OCI-LY1 (cell line): ENCODE measurements at regions not wholly inside any gene's neighbourhood (a gene's known extent, or its start where the extent isn't known, plus 50 kb on each side); places are given as distances from the start of the nearest gene placed in this dataset.

Source experiments
- EZH2 ChIP-seq: fragments of 200-600 bp; sonication (generic), shearing (Covaris generic); IDR thresholded peaks from 2 replicates; pipeline ENCODE4 v1.8.0; 2017; ENCODE audit warnings: borderline replicate concordance, mixed run types, mild to moderate bottlenecking, antibody characterized with exemption, low read length, moderate library complexity, mixed read lengths
- TF ChIP-seq, protein P1 (sequence below): fragments of 200-600 bp; sonication (generic), shearing (Covaris generic); IDR thresholded peaks from 2 replicates; pipeline ENCODE4 v1.5.1; 2017; ENCODE audit warnings: mild to moderate bottlenecking, antibody characterized with exemption, low read length, moderate library complexity, mixed read lengths

DNA sequence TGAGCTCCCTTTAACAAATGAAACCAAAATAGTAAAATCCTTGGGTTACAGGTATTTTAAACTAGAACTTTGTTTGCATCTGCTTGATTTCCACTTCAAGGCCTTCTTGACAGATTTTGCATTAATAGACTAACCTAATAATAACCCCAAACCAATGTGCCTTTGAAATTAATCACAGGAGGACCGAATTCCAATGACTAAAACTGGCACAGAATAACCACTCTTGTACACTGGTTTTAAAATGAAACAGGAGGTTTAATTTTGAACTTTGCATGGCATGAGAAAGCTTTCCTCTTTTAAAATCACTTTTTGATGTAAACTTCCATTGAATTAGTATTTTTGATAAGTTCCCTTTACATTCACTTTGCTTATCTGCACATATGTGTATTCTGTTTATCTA is 269.6 kb downstream of the SLITRK5 start:
- TF ChIP-seq, protein P1, sequence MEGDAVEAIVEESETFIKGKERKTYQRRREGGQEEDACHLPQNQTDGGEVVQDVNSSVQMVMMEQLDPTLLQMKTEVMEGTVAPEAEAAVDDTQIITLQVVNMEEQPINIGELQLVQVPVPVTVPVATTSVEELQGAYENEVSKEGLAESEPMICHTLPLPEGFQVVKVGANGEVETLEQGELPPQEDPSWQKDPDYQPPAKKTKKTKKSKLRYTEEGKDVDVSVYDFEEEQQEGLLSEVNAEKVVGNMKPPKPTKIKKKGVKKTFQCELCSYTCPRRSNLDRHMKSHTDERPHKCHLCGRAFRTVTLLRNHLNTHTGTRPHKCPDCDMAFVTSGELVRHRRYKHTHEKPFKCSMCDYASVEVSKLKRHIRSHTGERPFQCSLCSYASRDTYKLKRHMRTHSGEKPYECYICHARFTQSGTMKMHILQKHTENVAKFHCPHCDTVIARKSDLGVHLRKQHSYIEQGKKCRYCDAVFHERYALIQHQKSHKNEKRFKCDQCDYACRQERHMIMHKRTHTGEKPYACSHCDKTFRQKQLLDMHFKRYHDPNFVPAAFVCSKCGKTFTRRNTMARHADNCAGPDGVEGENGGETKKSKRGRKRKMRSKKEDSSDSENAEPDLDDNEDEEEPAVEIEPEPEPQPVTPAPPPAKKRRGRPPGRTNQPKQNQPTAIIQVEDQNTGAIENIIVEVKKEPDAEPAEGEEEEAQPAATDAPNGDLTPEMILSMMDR = no peak
- no peak for TF ChIP-seq EZH2
